ENCODE measurements at regions not wholly inside any gene's neighbourhood (a gene's known extent, or its start where the extent isn't known, plus 50 kb on each side); places are given as distances from the start of the nearest gene placed in this dataset.
"Not testable (repeated sequence)": the region's sequence is repeated elsewhere in the genome, so short reads cannot be mapped to it uniquely, and the experiment has no call there.

GRCh38 chr6:159398633-159399032 lies 229.4 kb downstream of the FNDC1 start:
- 86% methylated on average over 2 of the region's 2 CpGs for WGBS
- DNase-seq, result no peak
- Histone ChIP-seq H3K9me3 (ENCODE audit: control insufficient read depth, low read length) (no peaks in the 10 kb centered on the region), H3K4me3 (ENCODE audit: low read length) (no peak overlapping the region), H3K4me1 (ENCODE audit: control insufficient read depth, insufficient read depth, low read length) (no peaks in the 10 kb centered on the region), H3K27me3 (ENCODE audit: control insufficient read depth, insufficient read depth) (no peaks in the 10 kb centered on the region), H3K27ac (ENCODE audit: low read length) (no peak overlapping the region)
- intact Hi-C loops (cut with DNase I), result no loop called here
- no peak for ATAC-seq

GRCh38 chr6:159397753-159398152 lies 228.6 kb downstream of the FNDC1 start:
- DNase-seq (no peak), ATAC-seq (no peak)
- H3K27me3 ChIP-seq (ENCODE audit: control insufficient read depth, insufficient read depth), result no peaks in the 10 kb centered on the region
- intact Hi-C loops (cut with DNase I), result no loop called here
- no peak overlapping the region for H3K27ac ChIP-seq (ENCODE audit: low read length)
- no peaks in the 10 kb centered on the region for H3K4me1 ChIP-seq (ENCODE audit: control insufficient read depth, insufficient read depth, low read length)
- H3K4me3 ChIP-seq (ENCODE audit: low read length), result no peak overlapping the region
- H3K9me3 ChIP-seq (ENCODE audit: control insufficient read depth, low read length), result no peaks in the 10 kb centered on the region

- Histone ChIP-seq H3K27me3 (ENCODE audit: control insufficient read depth, insufficient read depth) (no peaks in the 10 kb centered on the region), H3K9me3 (ENCODE audit: control insufficient read depth, low read length) (no peaks in the 10 kb centered on the region), H3K4me1 (ENCODE audit: control insufficient read depth, insufficient read depth, low read length) (no peaks in the 10 kb centered on the region), H3K27ac (ENCODE audit: low read length) (no peak overlapping the region), H3K4me3 (ENCODE audit: low read length) (no peak overlapping the region)
- DNase-seq (no peak), ATAC-seq (no peak)
- intact Hi-C loops (cut with DNase I), result no loop called here
- WGBS, result 82% methylated on average over 6 of the region's 6 CpGs
Observed at GRCh38 chr6:159395609-159396008, 226.4 kb downstream of the FNDC1 start.

- H3K4me3 ChIP-seq (ENCODE audit: low read length); H3K9me3 ChIP-seq (ENCODE audit: control insufficient read depth, low read length); intact Hi-C loops (cut with DNase I); H3K27me3 ChIP-seq (ENCODE audit: control insufficient read depth, insufficient read depth); ATAC-seq; H3K4me1 ChIP-seq (ENCODE audit: control insufficient read depth, insufficient read depth, low read length); DNase-seq; H3K27ac ChIP-seq (ENCODE audit: low read length): not testable (repeated sequence)
- WGBS, result 87% methylated on average over 3 of the region's 3 CpGs
Observed at GRCh38 chr6:159392695-159393094, 223.5 kb downstream of the FNDC1 start.

GRCh38 chr6:159390381-159390780 lies 221.2 kb downstream of the FNDC1 start:
- Histone ChIP-seq H3K4me3 (ENCODE audit: low read length) (no peak overlapping the region), H3K9me3 (ENCODE audit: control insufficient read depth, low read length) (no peaks in the 10 kb centered on the region), H3K27me3 (ENCODE audit: control insufficient read depth, insufficient read depth) (no peaks in the 10 kb centered on the region), H3K27ac (ENCODE audit: low read length) (no peak overlapping the region), H3K4me1 (ENCODE audit: control insufficient read depth, insufficient read depth, low read length) (no peaks in the 10 kb centered on the region)
- WGBS, result 38% methylated on average over 3 of the region's 3 CpGs
- ATAC-seq (peak in 1 of 2 donors; percentile 52), DNase-seq (peak in 1 of 3 donors; percentile 68)
- intact Hi-C loops (cut with DNase I), result no loop called here

GRCh38 chr6:159389695-159390094 lies 220.5 kb downstream of the FNDC1 start:
- Histone ChIP-seq H3K4me3 (ENCODE audit: low read length) (no peak overlapping the region), H3K9me3 (ENCODE audit: control insufficient read depth, low read length) (no peaks in the 10 kb centered on the region), H3K4me1 (ENCODE audit: control insufficient read depth, insufficient read depth, low read length) (no peaks in the 10 kb centered on the region), H3K27me3 (ENCODE audit: control insufficient read depth, insufficient read depth) (no peaks in the 10 kb centered on the region), H3K27ac (ENCODE audit: low read length) (no peak overlapping the region)
- WGBS, result 53% methylated on average over 3 of the region's 3 CpGs
- DNase-seq (no peak), ATAC-seq (no peak)
- intact Hi-C loops (cut with DNase I), result no loop called here

GRCh38 chr6:159380114-159380513 lies 210.9 kb downstream of the FNDC1 start:
- H3K27me3 ChIP-seq (ENCODE audit: control insufficient read depth, insufficient read depth), result no peaks in the 10 kb centered on the region
- no peak for DNase-seq
- intact Hi-C loops (cut with DNase I), result no loop called here
- H3K4me1 ChIP-seq (ENCODE audit: control insufficient read depth, insufficient read depth, low read length), result no peaks in the 10 kb centered on the region
- WGBS, result 87% methylated on average over 1 of the region's 1 CpG
- H3K9me3 ChIP-seq (ENCODE audit: control insufficient read depth, low read length), result no peaks in the 10 kb centered on the region
- no peak overlapping the region for H3K27ac ChIP-seq (ENCODE audit: low read length)
- no peak overlapping the region for H3K4me3 ChIP-seq (ENCODE audit: low read length)
- no peak for ATAC-seq

GRCh38 chr6:159378411-159379328 lies 209.5 kb downstream of the FNDC1 start:
- 60% methylated on average over 10 of the region's 10 CpGs for WGBS
- H3K4me3 ChIP-seq (ENCODE audit: low read length), result no peak overlapping the region
- ATAC-seq (peak in 1 of 2 donors; percentile 13), DNase-seq (no peak)
- H3K27me3 ChIP-seq (ENCODE audit: control insufficient read depth, insufficient read depth), result no peaks in the 10 kb centered on the region
- intact Hi-C loops (cut with DNase I), result no loop called here
- H3K27ac ChIP-seq (ENCODE audit: low read length), result no peak overlapping the region
- H3K9me3 ChIP-seq (ENCODE audit: control insufficient read depth, low read length), result no peaks in the 10 kb centered on the region
- H3K4me1 ChIP-seq (ENCODE audit: control insufficient read depth, insufficient read depth, low read length), result no peaks in the 10 kb centered on the region

GRCh38 chr6:159376516-159377158 lies 207.4 kb downstream of the FNDC1 start:
- Histone ChIP-seq H3K27me3 (ENCODE audit: control insufficient read depth, insufficient read depth) (no peaks in the 10 kb centered on the region), H3K27ac (ENCODE audit: low read length) (no peak overlapping the region), H3K4me3 (ENCODE audit: low read length) (no peak overlapping the region), H3K4me1 (ENCODE audit: control insufficient read depth, insufficient read depth, low read length) (no peaks in the 10 kb centered on the region), H3K9me3 (ENCODE audit: control insufficient read depth, low read length) (no peaks in the 10 kb centered on the region)
- peak in 1 of 2 donors; percentile 15 for ATAC-seq
- WGBS, result 61% methylated on average over 9 of the region's 9 CpGs
- DNase-seq, result no peak
- intact Hi-C loops (cut with DNase I), result no loop called here

GRCh38 chr6:159375014-159375413 lies 205.8 kb downstream of the FNDC1 start:
- WGBS, result 93% methylated on average over 19 of the region's 19 CpGs
- intact Hi-C loops (cut with DNase I), result no loop called here
- Histone ChIP-seq H3K4me1 (ENCODE audit: control insufficient read depth, insufficient read depth, low read length) (no peaks in the 10 kb centered on the region), H3K27ac (ENCODE audit: low read length) (no peak overlapping the region), H3K4me3 (ENCODE audit: low read length) (no peak overlapping the region), H3K9me3 (ENCODE audit: control insufficient read depth, low read length) (peaks cover 2% of the 10 kb centered on the region), H3K27me3 (ENCODE audit: control insufficient read depth, insufficient read depth) (no peaks in the 10 kb centered on the region)
- ATAC-seq (no peak), DNase-seq (peak in 1 of 3 donors; percentile 46)

GRCh38 chr6:159373670-159374069 lies 204.5 kb downstream of the FNDC1 start:
- Histone ChIP-seq H3K4me1 (ENCODE audit: control insufficient read depth, insufficient read depth, low read length) (no peaks in the 10 kb centered on the region), H3K9me3 (ENCODE audit: control insufficient read depth, low read length) (peaks cover 2% of the 10 kb centered on the region), H3K27ac (ENCODE audit: low read length) (no peak overlapping the region), H3K27me3 (ENCODE audit: control insufficient read depth, insufficient read depth) (no peaks in the 10 kb centered on the region), H3K4me3 (ENCODE audit: low read length) (no peak overlapping the region)
- no peak for DNase-seq
- 94% methylated on average over 6 of the region's 6 CpGs for WGBS
- no peak for ATAC-seq
- intact Hi-C loops (cut with DNase I), result no loop called here
